ENCODE measurements at regions not wholly inside any gene's neighbourhood (a gene's known extent, or its start where the extent isn't known, plus 50 kb on each side); places are given as distances from the start of the nearest gene placed in this dataset.

- TF ChIP-seq EZH2 (IDR thresholded peaks at IDR 0.05; ENCODE audit: borderline replicate concordance, insufficient read depth, low read depth, low read length, poor library complexity, severe bottlenecking), result no peak
- TF ChIP-seq, protein P1, sequence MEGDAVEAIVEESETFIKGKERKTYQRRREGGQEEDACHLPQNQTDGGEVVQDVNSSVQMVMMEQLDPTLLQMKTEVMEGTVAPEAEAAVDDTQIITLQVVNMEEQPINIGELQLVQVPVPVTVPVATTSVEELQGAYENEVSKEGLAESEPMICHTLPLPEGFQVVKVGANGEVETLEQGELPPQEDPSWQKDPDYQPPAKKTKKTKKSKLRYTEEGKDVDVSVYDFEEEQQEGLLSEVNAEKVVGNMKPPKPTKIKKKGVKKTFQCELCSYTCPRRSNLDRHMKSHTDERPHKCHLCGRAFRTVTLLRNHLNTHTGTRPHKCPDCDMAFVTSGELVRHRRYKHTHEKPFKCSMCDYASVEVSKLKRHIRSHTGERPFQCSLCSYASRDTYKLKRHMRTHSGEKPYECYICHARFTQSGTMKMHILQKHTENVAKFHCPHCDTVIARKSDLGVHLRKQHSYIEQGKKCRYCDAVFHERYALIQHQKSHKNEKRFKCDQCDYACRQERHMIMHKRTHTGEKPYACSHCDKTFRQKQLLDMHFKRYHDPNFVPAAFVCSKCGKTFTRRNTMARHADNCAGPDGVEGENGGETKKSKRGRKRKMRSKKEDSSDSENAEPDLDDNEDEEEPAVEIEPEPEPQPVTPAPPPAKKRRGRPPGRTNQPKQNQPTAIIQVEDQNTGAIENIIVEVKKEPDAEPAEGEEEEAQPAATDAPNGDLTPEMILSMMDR (IDR thresholded peaks at IDR 0.05), result no peak
- H3K4me3 Mint-ChIP-seq, result no peak overlapping the region
- Histone ChIP-seq H3K79me2 (ENCODE audit: control insufficient read depth, insufficient read depth, low read length) (no peaks in the 10 kb centered on the region), H3K27me3 (replicated peaks in 1 of 4; ENCODE audit: control extremely low read depth in 1 of 4, control insufficient read depth in 3 of 4, insufficient read depth in 4 of 4, low read length in 3 of 4) (peaks cover 0 to 7% (median 0%) of the 10 kb centered on the region in 4 experiments), H3K36me3 (replicated peaks in 1 of 2; ENCODE audit: control extremely low read depth in 1 of 2, control insufficient read depth in 1 of 2, extremely low read depth in 1 of 2, insufficient read depth in 2 of 2, low read length in 1 of 2) (no peaks in the 10 kb centered on the region), H3K9ac (ENCODE audit: low read length) (no peak overlapping the region), H3K4me3 (ENCODE audit: control extremely low read depth in 1 of 5, extremely low read depth in 1 of 5, insufficient read depth in 1 of 5, low read depth in 2 of 5, low read length in 4 of 5) (no peak overlapping the region), H3K9me3 (ENCODE audit: control extremely low read depth in 1 of 3, control insufficient read depth in 2 of 3, insufficient read depth in 1 of 3, low read length in 2 of 3) (peaks cover 0 to 4% (median 0%) of the 10 kb centered on the region in 3 donors), H3K4me2 (replicated peaks; ENCODE audit: low read depth, low read length, poor library complexity, severe bottlenecking) (no peak overlapping the region), H4K20me1 (ENCODE audit: control insufficient read depth, insufficient read depth, low read length, poor library complexity, severe bottlenecking) (no peaks in the 10 kb centered on the region), H3K27ac (ENCODE audit: low read length in 2 of 2) (no peak overlapping the region), H3K4me1 (ENCODE audit: control insufficient read depth in 2 of 2, insufficient read depth in 2 of 2, low read length in 2 of 2) (no peaks in the 10 kb centered on the region), H2AFZ (ENCODE audit: insufficient read depth, low read depth, low read length, poor library complexity, severe bottlenecking) (no peak overlapping the region)
- H3K9me3 Mint-ChIP-seq (ENCODE audit: insufficient read depth), result no peaks in the 10 kb centered on the region
- WGBS (ENCODE audit: insufficient coverage), result no CpG with 5 or more reads among the region's 1 CpG
- ATAC-seq (ENCODE audit: low read depth) (no peak), DNase-seq (no peak)
- intact Hi-C loops (cut with micrococcal nuclease), result no loop called here
- CTCF ChIA-PET, result no interaction called here
- H3K27me3 Mint-ChIP-seq, result peaks cover 13% of the 10 kb centered on the region
- H3K4me1 Mint-ChIP-seq, result no peaks in the 10 kb centered on the region
- H3K27ac Mint-ChIP-seq, result no peak overlapping the region
- POLR2A ChIA-PET, result no interaction called here
Measured at GRCh38 chr1:22374001-22374400, 77.7 kb upstream of the ZBTB40 start.

DNA sequence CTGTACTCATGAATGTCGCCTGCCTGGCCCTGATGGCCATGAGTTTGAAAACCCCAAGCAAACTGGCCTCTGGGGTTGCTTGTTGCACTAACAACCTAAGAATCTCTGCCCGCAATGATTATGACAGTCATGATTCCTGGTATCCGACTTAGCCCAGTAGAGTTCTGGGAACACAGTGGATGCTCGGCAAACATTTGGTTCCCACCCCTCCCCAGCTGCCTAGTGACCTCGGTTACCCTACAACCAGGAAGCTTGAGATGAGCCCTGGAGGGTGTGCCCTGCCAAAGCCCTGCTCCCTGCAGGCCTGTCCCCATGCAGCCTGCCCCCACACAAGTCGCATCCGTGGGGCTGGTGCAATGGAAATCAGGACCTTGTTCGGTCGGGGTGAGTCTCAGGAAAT lies 76.0 kb upstream of the ZBTB40 start:
- H3K4me1 ChIP-seq (ENCODE audit: control insufficient read depth in 2 of 2, insufficient read depth in 2 of 2, low read length in 2 of 2), result no peaks in the 10 kb centered on the region
- DNase-seq (no peak), ATAC-seq (ENCODE audit: low read depth) (no peak)
- H3K36me3 ChIP-seq (replicated peaks in 1 of 2; ENCODE audit: control extremely low read depth in 1 of 2, control insufficient read depth in 1 of 2, extremely low read depth in 1 of 2, insufficient read depth in 2 of 2, low read length in 1 of 2), result no peaks in the 10 kb centered on the region
- Mint-ChIP-seq H3K4me1 (no peaks in the 10 kb centered on the region), H3K9me3 (ENCODE audit: insufficient read depth) (no peaks in the 10 kb centered on the region), H3K27me3 (peaks cover under 1% of the 10 kb centered on the region), H3K4me3 (no peak overlapping the region), H3K27ac (no peak overlapping the region)
- intact Hi-C loops (cut with micrococcal nuclease), result no loop called here
- H3K4me2 ChIP-seq (replicated peaks; ENCODE audit: low read depth, low read length, poor library complexity, severe bottlenecking), result no peak overlapping the region
- no peak overlapping the region for H3K27ac ChIP-seq (ENCODE audit: low read length in 2 of 2)
- 87% methylated on average over 9 of the region's 9 CpGs for WGBS (ENCODE audit: insufficient coverage)
- H3K4me3 ChIP-seq (ENCODE audit: control extremely low read depth in 1 of 5, extremely low read depth in 1 of 5, insufficient read depth in 1 of 5, low read depth in 2 of 5, low read length in 4 of 5), result no peak overlapping the region
- no peak overlapping the region for H3K9ac ChIP-seq (ENCODE audit: low read length)
- POLR2A ChIA-PET, result no interaction called here
- H2AFZ ChIP-seq (ENCODE audit: insufficient read depth, low read depth, low read length, poor library complexity, severe bottlenecking), result no peak overlapping the region
- peaks cover 0 to 4% (median 0%) of the 10 kb centered on the region in 3 donors for H3K9me3 ChIP-seq (ENCODE audit: control extremely low read depth in 1 of 3, control insufficient read depth in 2 of 3, insufficient read depth in 1 of 3, low read length in 2 of 3)
- H3K79me2 ChIP-seq (ENCODE audit: control insufficient read depth, insufficient read depth, low read length), result no peaks in the 10 kb centered on the region
- H4K20me1 ChIP-seq (ENCODE audit: control insufficient read depth, insufficient read depth, low read length, poor library complexity, severe bottlenecking), result no peaks in the 10 kb centered on the region
- peaks cover 0 to 7% (median 0%) of the 10 kb centered on the region in 4 experiments for H3K27me3 ChIP-seq (replicated peaks in 1 of 4; ENCODE audit: control extremely low read depth in 1 of 4, control insufficient read depth in 3 of 4, insufficient read depth in 4 of 4, low read length in 3 of 4)
- CTCF ChIA-PET, result no interaction called here
- TF ChIP-seq EZH2 (IDR thresholded peaks at IDR 0.05; ENCODE audit: borderline replicate concordance, insufficient read depth, low read depth, low read length, poor library complexity, severe bottlenecking), result no peak
- TF ChIP-seq, protein P1 (IDR thresholded peaks at IDR 0.05), result no peak
